CD4-positive, alpha-beta T cell treated with Interleukin-4 for 4 hours (primary cell): ENCODE measurements at regions not wholly inside any gene's neighbourhood (a gene's known extent, or its start where the extent isn't known, plus 50 kb on each side); places are given as distances from the start of the nearest gene placed in this dataset.
A peak's percentile ranks its signal among the peaks of the same experiment; 100 is the strongest.
"Not testable (repeated sequence)": the region's sequence is repeated elsewhere in the genome, so short reads cannot be mapped to it uniquely, and the experiment has no call there.

Experiments
- DNase-seq: peaks from one replicate; pipeline ENCODE4 v3.0.0-alpha.2; 2020

- no peak for DNase-seq
These were observed 1340.4 kb downstream of the XPNPEP1 start for GRCh38 chr10:108582888-108583287.

- no peak for DNase-seq
These were observed 1340.9 kb downstream of the XPNPEP1 start for GRCh38 chr10:108582387-108582786.

GRCh38 chr10:108578258-108578657 lies 1345.1 kb downstream of the XPNPEP1 start:
- no peak for DNase-seq

- DNase-seq, result no peak
These were observed 1349.1 kb downstream of the XPNPEP1 start for GRCh38 chr10:108574233-108574632.

- DNase-seq, result no peak
These were observed 1354.5 kb downstream of the XPNPEP1 start for GRCh38 chr10:108568824-108569223.

GRCh38 chr10:108567899-108568752 lies 1355.2 kb downstream of the XPNPEP1 start:
- DNase-seq, result no peak

- no peak for DNase-seq
These were observed 1356.8 kb downstream of the XPNPEP1 start for GRCh38 chr10:108566316-108567107.

DNA sequence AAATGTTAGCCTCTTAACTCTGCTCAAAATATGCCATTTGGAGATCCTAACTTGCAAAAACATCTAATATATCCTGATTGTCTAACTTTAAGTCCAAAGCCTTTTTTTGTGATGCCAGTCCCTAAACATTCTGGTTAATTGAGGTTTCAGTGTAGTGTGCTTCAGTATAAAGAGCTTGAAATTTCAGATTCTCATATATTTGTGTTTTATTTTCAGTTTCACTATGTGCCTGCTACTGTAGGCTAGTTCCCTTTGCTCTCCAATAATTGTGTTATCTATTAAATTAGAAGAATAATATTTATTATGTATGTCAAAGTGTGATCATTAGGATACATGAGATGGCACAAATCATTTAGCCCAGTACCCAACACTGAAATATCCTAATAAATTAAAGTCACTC lies 1361.2 kb downstream of the XPNPEP1 start:
- DNase-seq, result no peak

GRCh38 chr10:108561649-108562048 lies 1361.7 kb downstream of the XPNPEP1 start:
- DNase-seq, result no peak

DNA sequence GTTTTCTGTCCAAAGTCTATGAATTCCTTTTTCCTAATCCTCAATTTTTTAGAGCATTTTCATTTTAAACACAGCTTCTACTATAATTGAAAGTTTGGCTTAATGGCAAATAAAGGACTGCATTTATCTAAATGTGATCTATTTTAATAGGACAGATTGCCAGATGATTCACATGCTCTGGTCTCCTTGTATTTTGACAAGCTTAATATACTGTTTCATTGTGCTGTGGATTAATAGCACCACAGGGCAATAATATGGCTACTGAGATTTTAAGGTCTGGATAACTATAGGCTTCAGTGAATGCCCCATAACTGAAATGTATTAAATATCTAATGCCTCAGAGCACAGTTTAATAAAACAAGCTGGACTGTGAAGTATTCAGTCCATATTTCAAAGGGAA lies 1362.8 kb downstream of the XPNPEP1 start:
- no peak for DNase-seq

GRCh38 chr10:108556186-108556585 lies 1367.1 kb downstream of the XPNPEP1 start:
- DNase-seq, result no peak

GRCh38 chr10:108545921-108546320 lies 1377.4 kb downstream of the XPNPEP1 start:
- no peak for DNase-seq

DNA sequence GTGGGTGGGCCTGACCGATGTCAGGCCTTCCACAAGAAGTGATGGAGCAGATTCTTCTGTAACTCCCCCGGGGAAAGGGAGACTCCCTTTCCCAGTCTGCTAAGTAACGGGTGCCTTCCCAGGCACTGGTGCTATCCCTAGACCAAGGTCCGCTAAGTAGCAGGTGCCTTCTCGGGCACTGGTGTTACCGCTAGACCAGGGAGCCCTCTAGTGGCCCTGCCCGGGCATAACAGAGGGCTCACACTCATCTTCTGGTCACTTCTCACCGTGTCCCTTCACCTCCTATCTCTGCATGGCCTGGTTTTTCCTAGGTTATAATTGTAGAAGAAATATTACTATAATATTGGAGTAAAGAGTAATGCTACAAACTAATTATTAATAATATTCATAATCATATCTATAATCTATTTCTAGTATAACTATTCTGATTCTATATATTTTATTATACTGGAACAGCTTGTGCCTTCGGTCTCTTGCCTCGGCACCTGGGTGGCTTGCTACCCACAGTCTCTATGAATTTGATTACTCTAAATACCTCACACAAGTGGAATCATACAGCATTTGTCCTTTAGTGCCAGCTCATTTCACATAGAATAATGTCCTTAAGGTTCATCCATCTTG lies 1378.7 kb downstream of the XPNPEP1 start:
- DNase-seq, result peak; percentile 13

DNA sequence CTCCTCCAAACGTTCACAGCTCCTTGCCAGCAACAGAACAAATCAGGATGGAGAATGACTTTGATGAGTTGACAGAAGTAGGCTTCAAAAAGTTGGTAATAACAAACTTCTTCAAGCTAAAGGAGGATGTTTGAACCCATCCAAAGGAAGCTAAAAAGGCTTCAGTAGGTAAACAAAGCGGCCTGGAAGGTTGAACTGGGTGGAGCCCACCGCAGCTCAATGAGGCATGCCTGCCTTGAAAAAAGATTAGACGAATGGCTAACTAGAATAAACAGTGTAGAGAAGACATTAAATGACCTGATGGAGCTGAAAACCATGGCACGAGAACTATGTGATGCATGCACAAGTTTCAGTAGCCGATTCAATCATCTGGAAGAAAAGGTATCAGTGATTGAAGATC lies 1369.0 kb upstream of the SORCS1 start:
- DNase-seq, result not testable (repeated sequence)

GRCh38 chr10:108523016-108523800 lies 1358.7 kb upstream of the SORCS1 start:
- DNase-seq, result no peak

DNA sequence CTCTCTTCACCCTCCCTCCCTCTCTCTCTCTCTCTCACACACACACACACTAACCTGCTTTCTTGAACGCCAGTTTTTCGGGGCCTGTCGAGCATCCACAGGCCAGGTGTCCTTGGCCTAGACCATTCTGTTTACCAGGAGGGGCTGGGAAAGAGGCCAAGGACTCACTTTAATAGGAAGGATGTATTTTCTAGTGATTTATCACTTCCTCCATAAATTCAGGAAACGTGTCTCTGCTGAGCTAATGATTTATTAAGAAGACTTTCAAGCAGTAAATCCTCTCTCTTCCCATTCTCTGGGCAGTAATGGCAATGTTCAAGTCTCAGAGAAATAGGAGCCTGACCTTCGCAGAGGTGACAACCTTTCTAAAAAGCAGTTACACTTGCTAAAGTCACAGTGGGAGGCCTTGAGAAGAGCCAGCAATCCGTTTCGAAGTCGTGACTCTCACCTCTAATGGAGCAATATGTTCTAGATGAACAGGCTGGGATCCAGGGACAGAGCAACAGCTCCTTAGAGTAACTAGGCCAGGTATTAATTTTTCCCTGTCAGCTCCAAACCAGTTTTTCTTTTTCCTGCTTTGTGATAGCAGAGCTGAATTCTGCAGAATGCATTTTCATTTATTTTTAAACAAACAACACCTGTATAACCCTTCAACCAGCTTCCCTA lies 1357.5 kb upstream of the SORCS1 start:
- DNase-seq, result no peak

DNA sequence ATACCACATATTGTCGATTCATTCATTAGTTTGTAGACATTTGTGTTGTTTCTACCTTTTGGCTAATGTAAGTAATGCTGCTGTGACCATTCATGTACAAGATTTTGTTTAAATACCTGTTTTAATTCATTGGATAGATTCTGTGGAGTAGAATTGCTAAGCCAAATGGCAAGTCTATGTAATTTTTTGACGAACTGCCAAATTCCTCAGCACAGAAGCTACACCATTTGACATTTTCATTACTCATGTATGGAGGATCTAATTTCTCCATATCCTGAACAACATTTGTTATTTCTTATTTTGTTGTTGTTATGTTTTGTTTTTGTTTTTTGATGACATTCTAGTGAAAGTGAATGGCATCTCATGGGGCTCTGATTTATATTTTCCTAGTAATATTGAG lies 1351.3 kb upstream of the SORCS1 start:
- DNase-seq, result no peak

GRCh38 chr10:108500396-108500795 lies 1335.9 kb upstream of the SORCS1 start:
- no peak for DNase-seq

- no peak for DNase-seq
These were observed 1331.6 kb upstream of the SORCS1 start for GRCh38 chr10:108496106-108496505.

DNA sequence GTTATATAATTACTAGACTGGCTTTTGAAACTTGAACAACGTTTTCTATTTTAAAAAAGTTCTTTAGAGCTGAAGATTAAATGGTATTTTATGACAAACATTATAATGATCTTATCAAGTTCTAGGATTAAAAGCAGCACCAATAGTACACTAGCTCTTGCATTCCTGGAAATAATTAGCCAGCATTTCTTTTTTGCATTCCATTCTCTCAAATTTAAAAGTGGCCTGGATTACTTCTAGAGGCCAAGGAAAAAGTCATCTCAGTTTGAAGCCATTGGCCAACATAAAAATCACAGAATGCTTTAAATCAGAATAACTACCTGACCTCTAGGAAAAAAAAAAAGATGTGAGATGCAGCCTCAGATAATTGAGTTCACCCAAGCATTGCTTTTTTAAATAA lies 1326.4 kb upstream of the SORCS1 start:
- DNase-seq, result no peak

- no peak for DNase-seq
These were observed 1306.9 kb upstream of the SORCS1 start for GRCh38 chr10:108471420-108471819.

DNA sequence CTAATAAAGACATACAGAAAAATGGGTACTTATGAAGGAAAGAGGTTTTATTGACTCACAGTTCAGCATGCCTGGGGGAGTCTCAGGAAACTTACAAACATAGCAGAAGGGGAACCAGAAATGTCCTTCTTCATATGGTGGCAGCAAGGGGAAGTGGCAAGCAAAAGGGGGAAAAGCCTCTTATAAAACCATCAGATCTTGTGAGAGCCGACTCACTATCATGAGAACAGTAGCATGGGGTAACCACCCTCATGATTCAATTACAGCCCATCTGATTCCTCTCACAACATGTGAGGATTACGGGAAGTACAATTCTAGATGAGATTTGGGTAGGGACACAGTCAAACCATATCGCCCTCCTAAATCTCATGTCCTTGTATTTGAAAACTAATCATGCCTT lies 1305.4 kb upstream of the SORCS1 start:
- no peak for DNase-seq
